ENCODE measurements at regions not wholly inside any gene's neighbourhood (a gene's known extent, or its start where the extent isn't known, plus 50 kb on each side); places are given as distances from the start of the nearest gene placed in this dataset.
"Not testable (repeated sequence)": the region's sequence is repeated elsewhere in the genome, so short reads cannot be mapped to it uniquely, and the experiment has no call there.

DNA sequence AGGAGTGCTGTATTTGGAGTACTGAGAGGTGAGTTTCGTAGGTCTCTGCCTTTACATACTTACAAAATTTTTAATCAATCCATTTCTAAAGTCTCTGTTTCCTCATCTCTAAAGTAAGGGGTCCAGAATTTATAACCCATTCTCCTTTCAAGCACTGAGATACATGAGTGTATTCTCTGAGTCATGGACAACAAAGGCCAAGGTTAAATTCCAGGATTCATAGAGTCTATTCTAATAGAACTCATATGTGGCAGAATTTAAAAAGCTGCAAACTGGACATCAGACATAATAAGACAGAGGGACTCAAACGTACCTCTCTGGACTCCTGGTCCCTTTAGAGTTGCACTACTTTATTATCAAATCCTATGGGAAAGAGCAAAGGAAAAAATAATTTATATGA, 112.5 kb upstream of the SLIT3 start:
- no peak for DNase-seq (ENCODE audit: low read depth)

- DNase-seq (ENCODE audit: low read depth) = peak; percentile 92
Observed at GRCh38 chr5:169412831-169413230, 111.9 kb upstream of the SLIT3 start.

DNA sequence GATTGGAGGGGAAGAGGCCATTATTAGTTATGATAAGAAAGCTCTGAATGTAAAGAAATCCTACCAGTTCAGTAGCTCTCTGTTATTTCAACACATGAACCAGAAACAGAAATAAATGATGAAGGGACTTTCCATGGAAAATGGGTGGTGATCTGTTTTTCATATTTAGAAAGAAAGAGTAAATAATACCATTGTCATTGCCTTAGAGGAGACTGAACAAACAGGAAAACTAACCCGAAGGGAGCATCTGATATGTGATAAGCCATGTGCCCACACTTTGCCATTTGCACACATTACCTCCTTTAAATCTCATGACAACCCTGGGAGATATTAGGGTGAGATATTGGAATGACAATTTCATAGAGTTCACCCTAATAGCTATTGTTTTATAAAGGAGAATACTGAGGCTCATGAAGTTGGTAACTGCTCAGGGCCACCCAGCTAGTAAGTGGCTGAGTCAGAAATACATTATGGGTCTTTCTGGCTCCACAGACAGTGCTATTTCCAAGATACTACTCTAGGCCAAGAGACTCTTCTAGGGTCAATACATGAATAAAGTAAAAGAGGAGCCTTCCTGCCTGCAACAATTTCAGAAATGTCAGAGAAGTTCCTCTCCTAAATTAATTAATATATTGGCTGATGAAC, 111.0 kb upstream of the SLIT3 start:
- no peak for DNase-seq (ENCODE audit: low read depth)

GRCh38 chr5:169410996-169411783, 110.3 kb upstream of the SLIT3 start:
- DNase-seq (ENCODE audit: low read depth) = no peak

- peak; percentile 58 for DNase-seq (ENCODE audit: low read depth)
Observed at GRCh38 chr5:169408731-169409130, 107.8 kb upstream of the SLIT3 start.

DNA sequence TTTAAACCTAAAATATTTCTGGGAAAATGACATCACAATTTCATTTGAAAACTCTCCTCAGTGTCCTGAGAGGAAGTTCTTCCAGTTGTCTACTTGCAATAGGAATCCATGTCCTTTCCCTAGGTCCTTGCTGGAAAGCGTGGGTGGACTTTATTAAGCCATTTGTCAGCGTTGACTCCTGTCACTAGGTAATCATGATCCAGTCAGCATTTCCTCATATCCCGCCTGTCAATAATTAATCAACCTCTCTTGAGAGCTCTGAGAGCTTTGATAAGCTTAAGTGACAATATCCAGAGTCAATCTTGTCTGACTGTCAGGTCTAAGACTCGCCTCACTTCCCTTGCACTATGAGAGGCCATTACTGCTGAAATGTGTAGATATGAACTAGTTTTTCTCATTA, 107.2 kb upstream of the SLIT3 start:
- DNase-seq (ENCODE audit: low read depth) = no peak

DNA sequence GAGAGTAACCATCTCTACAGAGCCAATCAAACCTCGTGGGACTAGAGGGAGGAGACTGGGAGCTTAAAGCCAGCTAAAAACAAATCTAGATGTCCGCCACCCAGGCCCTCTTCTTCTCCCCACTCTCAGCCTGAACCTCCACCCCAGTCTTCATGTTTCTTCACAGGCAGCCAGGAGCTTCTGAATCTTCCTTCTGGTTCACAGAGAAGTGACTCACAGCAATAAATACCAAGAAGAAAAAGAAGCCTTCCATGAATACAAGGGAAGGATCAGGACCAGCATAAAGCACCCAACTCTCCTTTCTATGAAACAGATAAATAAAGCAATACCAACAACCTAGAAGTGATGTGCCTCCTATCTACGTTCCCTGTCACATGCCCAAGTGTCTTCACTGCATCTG, 103.3 kb upstream of the SLIT3 start:
- DNase-seq (ENCODE audit: low read depth) = peak; percentile 34

- DNase-seq (ENCODE audit: low read depth) = no peak
Observed at GRCh38 chr5:169398515-169398914, 97.6 kb upstream of the SLIT3 start.

GRCh38 chr5:169395136-169395535, 94.2 kb upstream of the SLIT3 start:
- DNase-seq (ENCODE audit: low read depth) = no peak

GRCh38 chr5:169394371-169394770, 93.4 kb upstream of the SLIT3 start:
- no peak for DNase-seq (ENCODE audit: low read depth)

DNA sequence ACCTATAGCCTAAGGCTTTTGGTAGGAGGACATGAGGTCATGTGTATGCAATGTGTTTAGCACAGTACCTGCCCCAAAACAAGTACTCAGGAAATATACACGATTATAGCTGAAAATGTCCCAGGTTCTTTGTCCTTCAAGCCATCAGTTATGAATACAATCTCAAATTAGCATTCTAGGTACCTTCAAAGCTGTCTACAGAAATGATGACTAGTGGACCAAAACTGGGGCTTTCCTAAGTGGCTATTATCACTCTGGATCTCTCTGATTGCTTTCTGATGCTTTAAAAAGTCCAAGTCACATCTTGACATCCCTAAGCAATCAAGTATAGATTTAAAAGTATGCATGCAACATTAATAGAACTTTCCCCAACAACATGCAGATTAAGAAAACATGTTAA, 93.0 kb upstream of the SLIT3 start:
- no peak for DNase-seq (ENCODE audit: low read depth)

DNA sequence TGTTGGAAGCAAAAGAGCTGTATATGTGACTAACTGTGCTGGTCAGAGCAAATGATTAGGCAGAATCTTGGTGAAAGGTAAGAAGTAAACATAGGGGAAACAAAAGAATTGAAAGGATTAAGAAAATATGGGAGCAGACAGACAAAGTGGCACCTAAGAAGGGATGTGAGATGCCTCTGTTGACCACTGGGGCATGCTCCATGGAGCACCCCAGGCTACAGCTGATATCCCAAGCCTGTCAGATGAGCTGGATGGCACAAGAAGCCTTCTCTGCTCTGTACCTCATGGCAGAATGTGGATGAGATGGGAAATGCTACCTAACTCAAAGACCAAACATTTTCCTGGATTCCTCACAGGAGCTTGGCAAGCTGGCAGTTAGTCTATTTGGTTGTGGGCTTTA, 89.3 kb upstream of the SLIT3 start:
- no peak for DNase-seq (ENCODE audit: low read depth)

DNA sequence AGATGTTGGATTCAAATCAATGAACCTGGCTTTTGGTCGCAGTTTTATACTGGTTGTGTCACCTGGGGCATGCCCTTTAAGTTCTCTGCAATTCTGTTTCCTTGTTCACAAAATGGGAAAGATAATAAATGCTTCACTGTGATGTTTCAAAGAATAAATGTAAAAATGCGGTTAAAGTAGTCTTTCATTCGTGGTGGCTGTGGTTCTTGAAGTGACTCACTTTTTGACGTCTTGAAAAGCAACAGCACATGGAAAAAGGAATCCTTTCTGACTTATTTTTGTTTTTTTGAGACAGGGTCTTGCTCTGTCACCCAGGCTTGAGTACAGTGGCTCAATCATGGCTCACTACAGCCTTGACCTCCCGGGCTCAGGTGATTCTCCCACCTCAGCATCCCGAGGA, 88.4 kb upstream of the SLIT3 start:
- peak; percentile 19 for DNase-seq (ENCODE audit: low read depth)

- DNase-seq (ENCODE audit: low read depth) = no peak
Observed at GRCh38 chr5:169385636-169386035, 84.7 kb upstream of the SLIT3 start.

GRCh38 chr5:169384661-169385060, 83.7 kb upstream of the SLIT3 start:
- DNase-seq (ENCODE audit: low read depth) = no peak

DNA sequence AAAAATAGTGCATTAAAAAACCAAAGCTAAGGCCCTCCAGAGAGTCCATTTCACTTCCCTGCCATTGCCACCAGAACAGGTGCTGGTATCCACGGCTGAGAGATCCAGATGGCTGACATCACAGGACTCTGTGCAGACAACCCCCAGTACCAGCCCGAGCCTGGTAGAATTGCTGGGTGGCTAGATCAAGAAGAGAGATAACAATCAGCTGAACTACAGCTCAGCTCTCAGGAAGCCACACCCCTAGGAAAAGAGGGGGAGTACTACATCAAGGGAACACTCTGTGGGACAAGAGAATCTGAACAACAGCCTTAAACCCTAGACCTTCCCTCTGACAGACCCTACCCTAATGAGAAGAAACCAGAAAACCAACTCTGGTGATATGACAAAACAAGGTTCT, 73.8 kb upstream of the SLIT3 start:
- DNase-seq (ENCODE audit: low read depth) = no peak

- DNase-seq (ENCODE audit: low read depth) = no peak
Observed at GRCh38 chr5:169374111-169374510, 73.2 kb upstream of the SLIT3 start.

DNA sequence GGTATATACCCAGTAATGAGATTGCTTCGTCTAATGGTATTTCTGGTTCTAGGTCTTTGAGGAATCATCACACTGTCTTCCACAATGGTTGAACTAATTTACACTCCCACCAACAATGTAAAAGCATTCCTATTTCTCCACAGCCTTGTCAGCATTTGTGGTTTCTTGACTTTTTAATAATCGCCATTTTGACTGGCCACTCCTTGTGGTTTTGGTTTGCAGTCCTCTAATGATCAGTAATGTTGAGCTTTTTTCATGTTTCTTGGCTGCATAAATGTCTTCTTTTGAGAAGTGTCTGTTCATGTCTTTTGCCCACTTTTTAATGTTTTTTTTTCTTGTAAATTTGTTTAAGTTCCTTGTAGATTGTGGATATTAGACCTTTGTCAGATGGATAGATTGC, 70.9 kb upstream of the SLIT3 start:
- DNase-seq (ENCODE audit: low read depth) = not testable (repeated sequence)

DNA sequence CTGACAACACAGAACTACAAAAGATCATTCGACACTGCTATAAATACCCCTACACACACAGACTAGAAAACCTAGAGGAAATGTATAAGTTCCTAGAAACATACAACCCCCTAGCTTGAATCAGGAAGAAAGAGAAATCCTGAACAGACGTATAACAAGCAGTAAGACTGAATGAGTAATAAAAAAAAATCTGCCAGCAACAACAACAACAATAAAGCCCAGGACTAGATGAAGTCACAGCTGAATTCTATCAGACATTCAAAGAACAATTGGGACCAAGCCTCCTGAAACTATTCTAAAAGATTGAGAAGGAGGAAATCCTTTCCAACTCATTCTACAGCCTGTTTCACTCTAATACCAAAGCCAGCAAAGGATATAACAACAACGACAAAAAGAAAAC, 68.2 kb upstream of the SLIT3 start:
- no peak for DNase-seq (ENCODE audit: low read depth)

DNA sequence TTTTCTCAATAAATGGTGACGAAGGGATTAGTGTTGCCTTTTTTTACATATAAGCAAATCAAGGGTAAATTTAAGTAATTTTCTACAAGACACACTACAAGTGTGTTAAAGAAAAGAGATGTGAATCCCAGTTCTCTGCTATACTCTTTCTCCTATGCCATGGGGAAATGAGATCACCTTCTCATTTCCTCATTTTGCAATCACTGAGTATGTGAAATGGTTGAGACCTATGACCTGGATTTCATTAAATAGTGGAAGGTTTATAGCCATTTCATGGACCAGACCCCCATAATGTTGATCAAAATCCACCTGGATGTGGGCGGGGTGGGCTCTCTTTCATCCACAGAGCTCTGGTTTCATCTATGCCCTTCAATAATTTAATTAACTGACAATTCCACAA, 66.9 kb upstream of the SLIT3 start:
- DNase-seq (ENCODE audit: low read depth) = no peak

DNA sequence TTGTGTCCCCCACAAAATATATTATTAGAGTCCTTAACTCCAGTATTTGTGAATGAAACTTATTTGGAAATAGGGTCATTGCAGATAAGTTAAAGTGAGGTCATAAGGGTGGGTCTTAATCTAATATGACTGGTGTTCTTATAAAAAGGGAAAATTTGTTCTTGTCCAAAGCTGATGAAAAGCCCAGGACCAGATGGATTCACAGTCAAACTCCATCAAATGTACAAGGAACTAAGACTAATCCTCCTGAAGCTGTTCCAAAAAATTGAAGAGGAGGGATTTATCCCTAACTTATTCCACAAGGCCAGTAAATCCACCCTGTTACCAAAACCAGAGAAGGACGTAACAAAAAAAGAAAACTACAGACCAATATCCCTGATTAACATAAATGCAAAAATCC, 56.4 kb upstream of the SLIT3 start:
- DNase-seq (ENCODE audit: low read depth) = no peak

- no peak for DNase-seq (ENCODE audit: low read depth)
Observed at GRCh38 chr5:169356811-169357210, 55.9 kb upstream of the SLIT3 start.

DNA sequence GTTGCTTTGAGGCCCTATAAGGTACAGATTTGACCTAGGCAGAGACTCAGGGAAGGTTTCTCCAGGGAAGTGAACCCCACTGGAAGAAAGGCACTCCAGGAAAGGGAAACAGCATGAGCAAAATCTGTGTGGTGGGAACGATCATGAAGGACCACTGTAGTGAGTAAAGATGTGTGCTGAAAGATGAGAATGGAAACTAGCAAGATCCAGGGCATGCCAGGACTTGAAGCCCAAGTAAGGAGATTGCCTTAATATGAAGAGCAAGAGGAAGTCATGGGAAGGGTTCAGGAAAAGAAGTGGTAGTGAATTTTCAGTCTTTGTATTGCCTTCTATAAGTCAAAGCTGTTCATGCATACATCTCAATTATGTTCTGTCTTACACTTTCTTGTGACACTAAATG, 55.2 kb upstream of the SLIT3 start:
- no peak for DNase-seq (ENCODE audit: low read depth)

DNA sequence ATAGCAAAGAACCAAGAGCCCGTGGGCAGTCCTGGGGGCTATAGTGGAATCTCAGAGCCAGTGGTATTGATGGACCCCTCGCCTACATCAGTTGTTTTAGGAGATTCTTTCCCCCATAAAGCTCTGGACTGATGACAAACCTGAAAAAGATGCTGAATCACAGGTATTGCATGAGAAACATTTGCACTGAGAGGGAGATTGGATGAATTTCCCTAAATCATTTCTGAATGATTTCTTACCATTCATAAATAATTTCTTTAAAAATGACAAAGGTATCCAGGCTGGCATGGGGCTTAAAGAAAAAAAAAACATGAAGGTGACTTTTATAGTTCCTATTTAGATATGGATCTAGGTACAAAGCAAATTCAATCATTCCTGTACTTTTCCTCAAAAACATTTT, 54.0 kb upstream of the SLIT3 start:
- no peak for DNase-seq (ENCODE audit: low read depth)

All from stromal cell of bone marrow (primary cell).